HG03095 (cell line): ENCODE measurements at regions not wholly inside any gene's neighbourhood (a gene's known extent, or its start where the extent isn't known, plus 50 kb on each side); places are given as distances from the start of the nearest gene placed in this dataset.

Source experiments
- ATAC-seq: cut with Tn5 transposase; IDR thresholded peaks from one replicate; pipeline ENCODE4 v1.9.1; 2021; ENCODE audit warnings: moderate library complexity; ENCODE audit not compliant: unreplicated experiment

DNA sequence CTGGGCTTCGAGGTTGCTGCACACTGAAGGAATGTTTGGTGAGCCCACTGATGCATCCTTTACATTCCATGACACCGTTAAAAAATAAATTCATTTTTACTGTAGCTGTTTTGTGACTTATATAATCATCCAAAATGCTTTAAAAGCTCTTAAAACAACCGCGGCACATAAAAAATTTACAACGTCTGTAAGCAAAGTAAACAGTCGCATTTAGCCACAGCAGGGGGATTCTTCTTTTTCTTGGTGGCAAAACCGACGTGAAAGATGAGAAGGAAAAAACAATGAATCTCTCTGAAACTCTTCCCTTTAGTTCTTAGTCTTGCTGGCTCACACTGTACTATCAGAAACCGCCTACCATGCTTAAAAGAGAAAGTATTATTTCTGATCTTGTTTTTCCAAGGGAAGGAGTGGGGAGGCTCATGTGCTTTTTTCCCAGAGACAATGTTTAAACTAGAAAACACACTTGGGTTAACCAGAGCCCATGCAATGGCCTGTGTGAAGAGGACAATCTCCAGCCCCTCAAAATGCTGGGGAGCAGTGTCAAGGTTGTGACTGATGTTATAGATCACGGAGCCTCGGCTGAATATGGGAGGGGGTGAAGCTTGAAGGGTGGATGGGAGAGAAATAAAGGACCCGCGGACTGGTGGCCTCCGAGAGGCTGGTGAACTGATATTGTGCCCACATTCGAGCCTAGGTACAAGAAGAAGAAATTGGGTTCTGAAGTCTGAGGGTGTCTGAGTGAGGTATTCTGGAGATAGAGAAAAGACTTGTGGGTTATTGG is 91.1 kb downstream of the IRF8 start:
- ATAC-seq: no peak

DNA sequence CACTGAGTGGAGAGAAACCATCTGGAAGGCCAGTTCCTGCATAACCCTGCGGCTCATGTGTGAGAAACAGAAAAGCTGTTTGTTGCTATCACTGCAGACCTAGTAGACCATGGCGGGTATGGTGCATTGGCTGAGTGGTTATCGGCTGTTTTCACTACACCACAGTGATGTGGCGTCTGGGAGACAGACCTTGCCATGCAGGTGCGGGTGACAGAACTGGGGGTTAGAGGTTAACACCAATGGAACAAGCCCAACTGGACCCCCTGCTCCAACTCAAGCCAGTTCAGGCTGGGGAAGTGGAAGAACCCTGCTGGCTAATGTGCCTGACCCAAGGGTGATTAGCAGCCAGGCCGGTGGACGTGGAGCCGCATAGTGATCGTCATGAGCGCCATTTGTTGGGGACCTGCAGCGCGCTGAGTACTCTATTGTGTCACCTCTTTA is 91.9 kb downstream of the IRF8 start:
- no peak for ATAC-seq

DNA sequence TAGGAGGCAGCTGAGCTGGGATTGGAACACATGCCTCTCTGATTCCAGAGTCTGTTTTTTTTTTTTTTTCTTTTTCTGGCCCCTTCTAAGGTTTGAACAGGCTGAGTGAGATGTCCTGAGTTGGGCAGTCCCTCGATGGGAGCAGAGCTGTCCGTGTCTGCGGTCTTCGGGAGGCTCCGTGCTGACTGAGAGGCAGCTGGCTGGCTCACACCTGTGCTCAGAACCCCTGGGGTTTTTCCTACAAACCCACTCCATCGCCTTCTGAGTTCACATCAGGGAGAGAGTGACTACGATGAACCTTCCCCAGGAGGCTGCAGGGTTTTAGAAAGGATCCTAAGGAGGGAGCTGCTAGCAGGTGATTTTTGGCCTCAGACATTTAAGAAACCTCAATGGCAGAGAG is 92.5 kb downstream of the IRF8 start:
- ATAC-seq: no peak

DNA sequence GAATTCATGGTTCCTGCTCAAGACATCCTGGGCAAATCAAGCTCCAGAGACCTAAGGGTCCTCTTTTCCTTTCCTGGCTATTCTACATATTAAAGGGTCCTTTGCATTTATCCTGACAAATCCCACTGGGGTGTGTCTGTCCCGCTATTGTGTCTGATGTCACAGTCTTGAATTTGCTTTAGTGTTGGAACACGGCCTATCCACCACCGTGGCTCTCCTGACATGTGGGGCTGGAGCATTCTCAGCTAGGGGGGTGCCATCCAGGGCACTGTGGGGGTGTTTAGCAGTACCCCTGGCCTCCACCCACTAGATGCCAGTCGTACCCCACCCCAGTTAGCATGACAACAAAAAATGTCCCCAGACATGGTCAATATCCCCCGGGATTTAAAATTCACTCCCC is 92.9 kb downstream of the IRF8 start:
- ATAC-seq: no peak

DNA sequence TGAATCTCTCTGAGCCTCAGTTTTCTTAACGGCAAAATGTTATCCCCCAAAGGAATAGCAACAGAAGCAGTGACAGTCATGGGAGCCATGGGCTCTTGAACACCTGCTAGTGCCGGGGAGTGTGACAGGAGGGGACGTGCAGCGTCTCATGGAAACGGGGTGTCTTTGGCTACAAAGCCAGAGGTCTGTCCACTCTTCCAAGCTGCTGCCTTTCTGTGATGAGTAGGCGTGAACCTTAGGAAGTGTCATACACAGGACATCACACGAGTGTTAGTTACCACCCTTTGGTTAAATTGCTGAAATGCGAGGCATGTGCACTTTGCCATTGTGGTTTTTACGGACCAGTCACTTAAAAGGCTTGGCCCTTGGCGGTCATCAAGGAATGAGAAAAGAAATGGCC is 93.4 kb downstream of the IRF8 start:
- no peak for ATAC-seq

DNA sequence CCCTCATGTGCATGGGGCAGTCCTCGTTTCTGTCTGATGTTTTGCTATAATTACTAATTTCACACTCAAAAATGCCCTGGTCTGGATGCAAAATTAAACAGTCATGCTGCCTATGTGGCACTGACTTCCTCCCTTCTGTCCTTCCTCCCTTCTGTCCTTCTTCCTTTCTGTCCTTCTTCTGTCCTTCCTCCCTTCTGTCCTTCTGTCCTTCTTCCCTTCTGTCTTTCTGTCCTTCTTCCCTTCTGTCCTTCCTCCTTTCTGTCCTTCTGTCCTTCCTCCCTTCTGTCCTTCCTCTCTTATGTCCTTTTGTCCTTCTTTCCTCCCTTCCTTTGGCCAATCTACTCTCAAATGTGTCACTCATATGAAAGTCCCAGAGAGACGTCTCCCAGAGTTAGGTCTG is 93.8 kb downstream of the IRF8 start:
- ATAC-seq: no peak

DNA sequence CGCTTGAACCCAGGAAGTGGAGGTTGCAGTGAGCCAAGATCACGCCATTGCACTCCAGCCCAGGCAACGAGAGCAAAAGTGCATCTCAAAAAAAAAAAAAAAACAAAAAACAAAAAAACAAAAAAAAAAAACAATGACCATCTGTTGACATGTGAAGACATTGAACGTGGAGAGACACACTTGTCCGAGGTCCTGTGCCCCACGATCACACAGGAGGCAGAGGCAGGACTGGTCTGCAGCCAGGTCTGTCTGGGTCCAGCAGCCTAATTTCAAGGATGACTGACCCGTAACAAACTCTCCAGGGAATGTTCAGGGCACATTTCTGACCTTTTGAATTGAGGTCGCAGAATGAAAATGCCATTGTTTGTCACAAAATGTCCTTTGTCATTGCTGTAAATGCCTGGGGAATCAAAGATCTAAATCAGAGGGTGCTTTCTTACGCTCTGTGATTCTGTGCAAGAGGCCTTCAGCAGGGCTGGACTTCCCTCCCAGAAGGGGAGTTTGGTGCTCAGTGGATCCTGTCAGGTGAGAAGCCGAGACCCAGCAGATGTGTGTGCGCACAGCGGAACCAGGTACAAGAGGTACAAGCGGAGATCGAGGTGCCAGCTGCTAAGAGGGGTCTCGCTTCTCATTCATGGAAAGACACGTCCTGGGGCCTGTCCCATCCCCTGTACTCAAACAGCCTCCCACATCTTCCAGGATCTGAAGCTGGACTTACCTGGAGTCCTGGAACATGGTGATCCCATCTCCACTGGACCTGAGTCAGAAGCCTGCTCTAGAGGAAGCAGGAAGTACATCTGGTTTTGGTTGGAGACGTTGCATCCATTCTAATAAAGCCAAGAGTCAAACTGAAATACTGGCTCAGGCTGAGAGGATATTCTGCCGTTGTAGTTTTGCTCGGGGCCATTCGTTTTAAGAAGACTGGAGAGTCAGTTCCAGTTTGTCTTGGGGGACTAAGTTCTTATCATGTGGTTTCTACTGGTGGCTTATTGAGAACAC is 95.8 kb downstream of the IRF8 start:
- ATAC-seq: no peak

GRCh38 chr16:85995541-85996423 is 96.8 kb downstream of the IRF8 start:
- ATAC-seq: no peak

- ATAC-seq: no peak
These were observed 97.9 kb downstream of the IRF8 start for GRCh38 chr16:85996843-85997242.

GRCh38 chr16:85998171-85998867 is 99.4 kb downstream of the IRF8 start:
- ATAC-seq: no peak

- ATAC-seq: no peak
These were observed 100.1 kb downstream of the IRF8 start for GRCh38 chr16:85998868-85999729.

- ATAC-seq: no peak
These were observed 100.8 kb downstream of the IRF8 start for GRCh38 chr16:85999778-86000177.

- ATAC-seq: no peak
These were observed 103.4 kb downstream of the IRF8 start for GRCh38 chr16:86002178-86002900.

GRCh38 chr16:86007524-86007923 is 108.6 kb downstream of the IRF8 start:
- no peak for ATAC-seq

GRCh38 chr16:86010680-86011141 is 111.7 kb downstream of the IRF8 start:
- no peak for ATAC-seq

DNA sequence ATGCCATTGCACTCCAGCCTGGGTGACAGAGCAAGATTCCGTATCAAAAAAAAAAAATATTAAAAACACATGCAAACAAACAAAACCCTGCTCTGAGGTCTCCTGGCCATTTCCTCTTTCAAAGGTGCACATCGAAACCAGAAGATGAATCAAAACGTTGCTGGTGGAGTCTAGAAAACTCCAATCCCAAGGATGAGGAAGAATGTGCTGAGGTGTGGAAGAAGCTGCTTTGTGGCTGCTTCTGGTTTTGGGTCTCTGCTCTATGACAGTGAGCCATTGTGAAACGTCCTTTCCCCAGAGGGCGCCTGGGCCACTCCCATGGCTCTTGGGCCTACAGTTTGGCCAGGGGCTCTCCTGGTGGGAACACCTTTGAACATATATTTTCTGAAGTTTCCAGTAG is 112.6 kb downstream of the IRF8 start:
- no peak for ATAC-seq

DNA sequence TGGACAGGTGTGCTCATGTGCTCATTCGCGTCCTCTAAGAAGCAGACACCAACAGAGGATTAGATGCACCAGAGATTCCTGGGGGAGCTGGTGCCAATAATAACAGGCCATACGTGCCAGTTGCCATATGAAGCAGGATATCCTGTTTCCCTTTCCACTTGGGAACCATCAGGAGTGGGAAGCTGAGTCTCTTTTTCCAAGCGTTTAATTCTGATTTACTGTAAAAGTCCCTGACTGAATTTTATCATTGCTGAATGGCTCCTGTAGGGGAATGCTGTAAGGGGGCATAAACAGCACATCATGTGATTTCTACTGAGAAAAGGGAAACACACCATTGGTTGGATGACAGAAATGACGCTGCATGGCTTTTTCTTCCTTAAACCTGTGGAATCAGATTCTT is 113.3 kb downstream of the IRF8 start:
- ATAC-seq: no peak

DNA sequence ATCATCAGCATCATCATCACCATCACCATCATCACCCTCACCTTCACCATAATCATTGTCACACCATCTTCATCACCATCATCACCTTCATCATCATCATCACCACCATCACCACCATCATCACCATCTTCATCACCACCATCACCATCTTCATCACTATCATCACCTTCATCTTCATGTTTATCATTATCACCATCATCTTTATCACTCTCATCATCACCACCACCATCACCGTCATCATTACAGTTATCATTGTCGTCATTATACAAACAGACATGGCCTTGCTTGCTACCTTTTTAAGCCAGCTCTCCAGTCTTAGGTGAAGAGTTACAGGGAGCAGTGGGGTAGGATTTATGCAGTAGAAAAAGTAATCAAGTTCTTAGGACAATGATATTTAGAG is 114.9 kb downstream of the IRF8 start:
- no peak for ATAC-seq

- ATAC-seq: no peak
These were observed 116.6 kb downstream of the IRF8 start for GRCh38 chr16:86015606-86016005.
